Muscle of back (tissue), 3 donors: ENCODE measurements at regions not wholly inside any gene's neighbourhood (a gene's known extent, or its start where the extent isn't known, plus 50 kb on each side); places are given as distances from the start of the nearest gene placed in this dataset.

ENCODE experiments used
- DNase-seq, 3 donors: peaks; one replicate each; pipeline versions ENCODE4 v3.0.0 to v3.0.0-alpha.2; 2013

DNA sequence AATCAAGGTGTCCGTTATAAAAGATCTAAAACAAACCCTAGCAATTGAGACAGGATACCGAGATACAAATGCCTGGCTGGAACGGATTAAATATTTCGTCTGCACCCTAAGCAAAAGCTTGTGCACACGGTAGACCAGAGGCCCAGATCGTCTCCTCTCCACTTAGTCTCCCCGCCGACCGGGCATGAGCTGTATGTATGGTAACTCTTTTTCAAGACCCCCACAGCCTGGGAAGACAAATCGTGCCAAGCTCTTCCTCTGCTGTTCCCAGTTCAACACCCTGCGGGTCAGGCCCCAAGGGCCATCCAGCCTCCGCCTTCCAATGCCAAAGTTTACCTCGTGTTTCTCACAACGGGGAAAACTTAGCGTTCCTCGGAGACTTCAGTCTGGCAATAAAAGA, 285.7 kb upstream of the GALNT17 start:
- DNase-seq = no peak

DNA sequence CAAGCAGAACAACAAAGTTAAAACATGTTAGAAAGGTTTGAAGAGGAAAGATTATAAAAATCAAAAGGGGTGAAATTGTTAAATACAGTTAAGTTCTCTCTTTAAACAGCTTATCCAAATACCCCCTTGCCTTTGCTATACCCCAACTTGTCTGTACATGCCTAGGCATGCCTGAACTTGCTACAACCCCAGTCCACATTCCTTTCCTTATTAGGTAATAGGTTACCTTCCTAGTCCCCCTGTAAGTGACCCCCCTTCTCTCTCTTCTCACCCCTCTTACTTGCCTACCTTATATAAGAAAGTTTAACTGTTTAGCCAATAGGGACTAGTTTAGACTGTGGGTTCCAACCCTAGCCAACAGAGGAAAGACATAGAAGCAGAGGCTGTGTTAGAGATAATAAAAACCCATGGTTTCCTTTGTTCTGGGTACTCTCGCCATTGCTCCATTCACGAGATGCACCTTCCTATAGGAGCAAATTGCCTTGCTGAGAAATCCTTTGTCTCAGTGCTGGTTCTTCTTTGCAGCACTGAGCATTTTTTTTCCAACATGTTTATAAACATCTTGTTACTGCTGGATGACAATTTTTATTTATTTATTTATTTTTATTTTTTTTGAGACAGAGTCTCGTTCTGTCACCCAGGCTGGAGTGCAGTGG, 282.2 kb upstream of the GALNT17 start:
- DNase-seq = no peak

DNA sequence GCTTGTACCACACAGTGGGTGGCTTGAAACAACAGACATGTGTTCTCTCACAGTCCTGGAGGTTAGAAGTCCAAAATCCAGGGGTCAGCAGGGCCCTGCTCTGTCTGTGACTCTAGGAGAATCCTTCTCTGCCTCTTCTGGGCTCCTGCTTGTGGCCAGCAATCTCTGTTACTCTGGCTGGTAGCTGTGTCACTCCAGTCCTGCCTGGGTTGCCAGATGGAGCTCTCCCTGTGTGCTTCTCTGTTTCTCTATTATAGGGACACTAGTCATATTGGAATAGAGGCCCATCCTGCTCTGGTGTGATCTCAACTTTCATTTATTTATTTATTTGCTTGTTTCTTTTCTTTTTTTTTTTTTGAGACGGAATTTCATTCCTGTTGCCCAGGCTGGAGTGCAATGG, 276.6 kb upstream of the GALNT17 start:
- no peak for DNase-seq

DNA sequence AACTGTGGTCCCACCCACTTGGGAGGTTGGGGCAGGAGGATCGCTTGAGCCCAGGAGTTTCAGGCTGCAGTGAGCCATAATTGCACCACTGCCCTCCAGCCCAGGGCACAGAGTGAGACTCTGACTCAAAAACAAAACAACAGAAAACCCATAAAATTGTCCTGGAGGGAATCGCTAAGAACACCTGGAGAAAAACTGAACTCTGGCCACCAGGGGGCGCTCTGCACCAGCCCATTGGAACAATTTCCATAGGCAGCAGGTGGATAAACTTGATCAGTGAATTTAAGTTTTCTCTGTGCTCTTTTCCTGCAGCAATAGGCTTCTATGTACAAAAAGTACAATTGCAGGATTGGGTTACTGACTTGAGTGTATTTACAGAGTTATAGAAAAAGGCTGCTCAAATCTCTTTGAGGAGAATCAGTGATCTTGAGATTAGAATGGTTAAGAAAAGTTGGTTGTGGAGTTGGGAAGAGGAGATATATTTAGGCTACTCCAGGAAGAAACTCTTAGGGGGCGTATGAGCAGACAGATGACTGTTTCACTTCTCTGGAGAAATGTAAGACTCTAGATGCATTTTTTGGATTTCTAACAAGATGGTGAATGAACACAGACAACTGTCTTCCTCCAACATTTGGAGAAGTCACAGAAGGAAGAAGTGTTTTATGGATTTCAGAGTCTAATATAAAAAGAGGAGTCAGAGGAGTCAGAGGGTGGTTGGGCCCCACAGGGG, 274.9 kb upstream of the GALNT17 start:
- DNase-seq = peak; percentile 60 to 86 (median 80)

DNA sequence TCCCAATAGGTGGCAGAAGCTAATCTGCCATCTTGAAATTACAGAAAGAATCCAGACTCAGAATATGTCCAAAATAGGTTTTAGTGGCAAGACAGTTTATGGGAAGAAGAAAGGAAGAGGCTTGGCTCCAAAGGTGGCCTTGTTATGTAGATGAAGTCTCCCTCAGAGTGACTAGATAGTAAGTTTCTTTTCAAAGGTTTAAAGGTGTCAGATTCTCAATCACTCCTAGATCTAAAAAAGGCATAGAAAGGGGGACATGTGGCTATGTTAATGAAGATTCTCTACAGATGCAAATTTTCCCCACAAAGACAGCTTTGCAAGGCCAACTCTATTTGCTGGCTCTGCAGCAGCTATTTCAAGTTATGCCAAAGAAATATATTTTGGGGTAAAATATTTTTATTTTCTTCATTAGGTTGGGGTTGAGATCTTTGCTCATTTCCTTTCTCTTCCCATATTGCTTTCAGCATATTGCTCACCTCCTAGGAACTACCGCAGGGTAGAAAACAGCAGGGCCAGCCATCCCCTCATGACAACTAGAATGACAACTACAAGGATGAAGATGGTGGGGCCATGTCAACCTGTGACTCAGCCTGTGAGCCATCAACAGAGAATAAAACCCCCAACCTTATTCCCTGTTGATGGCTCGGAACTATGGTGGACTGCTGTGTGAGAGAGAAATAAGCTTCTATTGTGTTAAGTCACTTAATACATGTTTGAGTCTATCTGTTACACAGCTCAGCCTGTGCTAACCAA, 274.0 kb upstream of the GALNT17 start:
- no peak for DNase-seq

DNA sequence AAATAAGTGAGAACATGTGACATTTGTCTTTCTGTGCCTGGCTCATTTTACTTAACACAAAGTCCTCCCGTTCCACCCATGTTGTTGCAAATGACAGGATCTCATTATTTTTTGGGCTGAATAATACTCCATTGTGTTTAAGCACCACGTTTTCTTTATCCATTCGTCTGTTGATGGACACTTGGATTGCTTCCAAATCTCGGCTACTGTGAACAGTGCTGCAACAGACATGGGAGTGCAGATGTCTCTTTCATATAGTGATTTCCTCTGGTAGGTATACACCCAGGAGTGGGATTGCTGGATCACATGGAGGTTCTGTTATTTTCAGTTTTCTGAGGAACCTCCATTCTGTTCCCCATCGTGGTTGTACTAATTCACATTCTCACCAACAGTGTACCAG, 264.4 kb upstream of the GALNT17 start:
- DNase-seq = no peak

DNA sequence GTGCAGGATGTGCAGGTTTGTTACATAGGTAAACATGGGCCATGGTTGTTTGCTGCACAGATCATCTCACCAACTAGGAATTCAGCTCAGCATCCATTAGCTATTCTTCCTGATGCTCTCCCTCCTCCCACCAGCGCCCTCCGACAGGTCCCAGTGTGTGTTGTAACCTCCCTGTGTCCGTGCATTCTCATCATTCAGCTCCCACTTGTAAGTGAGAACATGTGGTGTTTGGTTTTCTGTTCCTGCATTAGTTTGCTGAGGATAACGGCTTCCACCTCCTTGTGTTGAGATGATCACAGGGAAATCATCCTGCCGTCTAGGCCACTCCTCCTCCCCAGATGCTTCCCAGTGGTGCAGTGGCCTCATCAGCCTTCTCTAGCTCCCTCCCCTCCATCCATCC, 261.6 kb upstream of the GALNT17 start:
- DNase-seq = no peak

DNA sequence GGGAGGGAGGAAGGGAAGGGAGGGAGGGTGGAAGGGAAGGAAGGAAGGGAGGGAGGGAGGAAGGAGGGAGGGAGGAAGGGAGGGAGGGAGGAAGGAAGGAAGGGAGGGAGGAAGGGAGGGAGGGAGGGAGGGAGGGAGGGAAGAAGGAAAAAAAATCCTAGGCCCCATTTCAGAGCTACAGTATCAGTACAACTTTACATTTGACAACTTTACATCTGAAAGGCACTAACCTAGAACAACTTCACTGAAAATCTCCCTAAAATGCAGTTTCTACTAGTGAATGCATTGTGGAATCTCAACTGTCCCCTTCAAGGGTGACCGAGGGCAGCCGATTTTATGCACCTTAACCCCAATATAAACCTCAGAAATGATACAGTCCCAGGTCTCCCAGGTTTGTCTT, 259.8 kb upstream of the GALNT17 start:
- DNase-seq = no peak

DNA sequence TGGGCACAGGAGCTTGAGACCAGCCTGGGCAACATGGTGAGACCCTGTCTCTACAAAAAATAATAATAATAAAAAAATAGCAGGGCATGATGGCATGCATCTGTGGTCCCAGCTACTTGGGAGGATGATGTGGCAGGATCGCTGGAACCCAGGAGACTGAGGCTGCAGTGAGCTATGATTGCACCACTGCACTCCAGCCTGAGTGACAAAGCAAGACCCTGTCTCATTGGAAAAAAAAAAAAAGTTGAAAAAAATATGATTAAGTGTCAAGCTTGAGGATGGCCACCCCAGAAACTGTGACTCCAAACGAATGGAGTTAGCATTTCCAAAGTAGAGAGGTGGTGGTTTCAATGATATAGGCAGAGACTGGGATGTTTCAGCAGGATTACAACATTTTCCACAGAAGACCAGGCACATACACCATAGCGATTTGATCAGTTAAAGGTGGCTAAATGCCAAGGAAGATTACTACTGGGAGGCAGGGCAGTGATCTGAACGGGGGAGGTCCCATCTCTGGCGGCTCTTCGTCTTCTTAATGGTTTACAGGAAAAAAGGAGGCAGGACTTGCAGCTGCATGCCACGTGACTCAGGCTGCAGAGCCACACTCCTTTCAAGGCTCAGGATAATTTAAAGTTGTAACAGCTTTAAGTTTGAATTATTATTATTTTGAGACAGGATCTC, 250.6 kb upstream of the GALNT17 start:
- peak in 2 of 3 donors; percentile 18 to 67 for DNase-seq

DNA sequence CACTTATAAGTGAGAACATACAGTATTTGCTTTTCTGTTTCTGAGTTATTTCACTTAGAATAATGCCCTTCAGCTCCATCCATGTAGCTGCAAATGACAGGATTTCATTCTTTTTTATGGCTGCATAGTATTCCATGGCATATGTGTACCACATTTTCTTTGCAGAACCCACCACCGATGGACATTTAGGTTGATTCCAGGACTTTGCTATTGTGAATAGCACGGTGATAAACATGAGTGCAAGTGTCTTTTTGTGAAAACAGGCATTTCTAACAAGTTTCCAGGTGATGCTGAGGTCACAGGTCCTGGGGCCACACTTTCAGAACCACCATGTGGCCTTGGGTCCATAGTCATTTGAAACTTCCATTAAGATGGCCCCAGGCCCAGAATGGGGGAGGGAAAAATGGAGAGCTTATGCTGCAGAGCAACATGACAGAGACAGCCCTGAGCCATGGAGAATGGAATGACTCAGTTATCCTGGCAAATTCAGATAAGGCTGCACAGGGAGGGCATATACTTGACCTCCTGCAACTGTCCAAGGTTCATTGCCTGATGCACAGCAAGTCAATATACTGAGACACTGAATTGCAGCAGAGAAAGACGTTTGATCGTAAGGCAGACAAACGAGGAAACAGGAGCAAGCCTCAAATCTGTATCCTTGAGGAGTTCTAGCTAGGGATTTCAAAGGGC, 248.0 kb upstream of the GALNT17 start:
- DNase-seq = no peak

DNA sequence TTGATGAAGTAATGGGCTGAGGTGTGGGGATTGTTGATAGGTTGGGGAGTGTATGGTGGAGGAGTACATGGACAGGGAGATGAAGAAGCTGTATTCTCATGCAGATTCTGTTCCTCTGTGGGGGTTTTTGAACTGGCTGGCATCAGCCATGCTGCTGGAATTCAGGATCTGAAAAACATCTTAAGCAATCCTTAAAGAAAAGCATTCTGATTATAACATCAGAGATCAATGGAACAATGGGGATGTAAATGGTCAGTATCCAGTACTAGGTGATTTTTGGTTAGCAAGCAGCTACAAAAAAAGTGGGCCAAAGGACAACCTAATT, 247.5 kb upstream of the GALNT17 start:
- no peak for DNase-seq

DNA sequence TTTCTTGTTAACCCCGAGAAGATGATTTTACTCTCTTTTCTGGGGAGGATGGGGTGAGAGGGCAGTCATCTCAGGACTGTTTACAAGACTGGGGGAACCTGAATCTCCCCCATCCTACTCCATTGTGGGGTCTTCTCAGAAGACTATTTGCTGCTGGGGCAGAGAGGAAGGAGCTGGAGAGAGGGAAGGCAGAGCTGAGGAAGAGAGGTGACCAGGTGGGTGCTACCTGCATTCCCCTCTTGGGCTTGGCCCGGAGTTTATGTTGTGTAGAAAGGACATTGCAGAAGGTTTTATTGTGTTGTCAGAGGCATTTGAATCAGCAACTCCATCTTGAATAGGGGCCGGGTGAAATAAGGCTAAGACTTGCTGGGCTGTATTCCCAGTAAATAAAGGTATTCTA, 247.1 kb upstream of the GALNT17 start:
- no peak for DNase-seq

DNA sequence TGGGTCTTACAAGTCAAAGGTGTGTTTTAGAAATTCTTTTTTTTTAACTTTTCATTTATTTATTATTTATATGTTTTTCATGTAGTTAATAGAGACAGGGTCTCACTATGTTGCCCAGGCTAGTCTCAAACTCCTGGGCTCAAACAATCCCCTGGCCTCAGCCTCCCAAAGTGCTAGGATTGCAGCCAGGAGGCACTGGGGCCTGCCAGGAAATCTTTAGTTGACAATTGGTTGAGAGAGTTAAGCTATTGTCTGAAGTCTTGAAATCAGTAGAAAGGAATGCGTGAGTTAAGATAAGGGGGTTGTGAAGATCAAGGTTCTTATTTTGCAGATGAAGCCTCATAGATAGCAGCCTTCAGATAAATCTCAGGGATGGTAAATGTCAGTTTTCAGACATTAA, 245.4 kb upstream of the GALNT17 start:
- no peak for DNase-seq

DNA sequence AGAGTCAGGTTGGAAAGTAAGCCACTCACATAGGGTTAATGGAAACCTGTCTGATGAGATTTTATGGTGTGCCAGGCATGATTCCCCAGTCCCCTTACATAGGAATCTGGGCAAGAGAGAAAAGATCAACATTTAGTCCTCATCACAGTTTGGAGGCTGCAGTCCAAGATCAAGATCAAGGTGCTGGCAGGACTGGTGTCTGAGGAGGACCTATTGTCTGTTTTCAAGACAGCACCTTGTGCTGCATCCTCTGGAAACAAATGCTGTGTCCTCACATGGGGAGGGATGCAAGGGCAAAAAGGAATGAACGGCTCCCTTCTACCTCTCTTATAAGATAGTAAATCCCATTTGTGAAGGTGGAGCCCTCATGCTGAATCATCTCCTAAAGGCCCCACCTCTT, 244.8 kb upstream of the GALNT17 start:
- no peak for DNase-seq

DNA sequence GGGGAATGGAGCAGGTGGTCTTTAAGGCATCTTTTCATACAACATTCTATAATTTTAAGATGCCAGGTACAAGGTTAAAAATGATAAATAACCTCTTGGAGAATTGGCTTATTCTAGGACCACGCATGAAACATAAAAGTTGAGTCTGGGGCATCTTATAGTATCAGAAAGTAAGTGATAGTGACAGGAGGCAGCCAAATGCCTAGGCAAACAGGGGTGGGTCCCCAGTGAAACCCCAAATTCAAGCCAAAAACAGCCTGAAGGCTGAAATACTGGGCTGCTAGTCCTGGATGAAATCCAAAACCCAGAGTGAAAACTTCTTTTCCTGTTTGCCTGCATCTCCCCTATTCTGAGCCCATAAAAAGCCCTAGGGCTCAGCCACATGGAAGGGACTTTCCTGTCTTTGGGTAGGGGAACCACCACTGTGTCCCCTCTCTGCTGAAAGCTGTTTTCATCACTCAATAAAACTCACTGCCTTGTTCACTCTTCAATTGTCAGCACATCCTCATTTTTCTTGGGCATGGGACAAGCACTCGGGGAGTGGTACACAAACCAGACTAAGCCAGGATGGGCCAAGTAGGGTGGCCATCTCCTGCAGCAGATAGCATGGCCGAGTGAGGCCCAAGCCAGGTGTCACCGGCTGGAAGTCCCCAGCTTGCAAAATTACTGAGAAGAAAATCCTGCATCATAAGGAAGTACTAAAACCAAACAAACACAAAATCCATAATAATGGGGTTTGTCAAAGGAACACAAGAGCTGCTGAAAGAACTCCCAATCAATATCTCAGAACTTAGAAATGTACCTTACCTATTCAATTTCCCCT, 241.6 kb upstream of the GALNT17 start:
- DNase-seq = no peak

DNA sequence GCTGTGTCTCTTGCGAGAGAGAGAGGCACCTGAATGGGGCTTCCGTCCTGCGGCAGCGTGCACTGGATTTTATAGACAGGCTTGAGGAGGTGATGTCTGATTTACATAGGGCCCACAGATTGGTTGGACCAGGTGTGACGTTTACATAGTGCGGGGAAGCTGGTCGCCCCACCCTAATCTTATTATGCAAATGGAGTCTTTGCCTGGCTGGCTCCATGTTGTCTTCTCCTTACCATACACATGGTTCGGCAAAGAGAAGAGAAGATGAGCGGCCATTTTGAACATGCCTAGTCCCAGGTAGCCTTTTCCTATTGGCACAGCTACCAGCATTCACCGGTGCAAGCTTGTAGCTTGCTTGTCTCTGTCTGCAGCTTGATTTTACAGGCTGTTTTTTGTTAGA, 238.5 kb upstream of the GALNT17 start:
- DNase-seq = no peak

DNA sequence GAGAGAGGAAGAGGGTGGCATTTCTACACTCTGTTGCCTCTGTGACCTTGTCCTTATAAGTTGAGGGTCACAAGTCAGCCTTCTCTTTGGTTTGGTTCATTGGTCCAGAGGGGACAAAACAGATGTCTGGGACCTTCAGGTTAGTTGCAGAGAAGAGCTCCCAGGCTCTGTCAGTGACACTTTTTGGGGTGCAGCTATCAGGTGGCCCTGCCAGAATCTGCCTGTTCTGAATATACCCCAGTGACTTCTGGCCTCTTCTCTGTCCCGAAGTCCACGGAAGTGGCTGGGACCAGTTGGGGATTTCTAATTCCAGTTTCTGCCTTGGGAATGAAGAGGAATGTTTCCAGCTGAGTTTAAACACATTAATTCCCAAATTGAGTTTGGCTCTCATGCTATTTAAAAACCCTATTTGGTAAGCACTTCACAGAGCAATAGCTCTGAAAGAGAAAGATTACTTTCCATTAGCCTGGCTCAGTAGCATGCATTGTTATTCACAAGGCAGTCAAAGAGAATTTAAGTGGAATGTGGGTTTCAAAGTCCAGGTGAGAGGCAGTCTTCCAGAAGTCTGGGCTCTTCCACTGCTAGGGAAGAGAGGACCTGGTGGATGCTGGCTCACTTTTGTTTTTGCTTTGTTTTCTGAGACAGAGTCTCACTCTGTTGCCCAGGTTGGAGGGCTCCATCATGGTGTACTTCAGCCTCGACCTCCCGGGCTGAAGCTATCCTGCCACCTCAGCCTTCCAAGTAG, 237.8 kb upstream of the GALNT17 start:
- peak; percentile 14 to 61 (median 32) for DNase-seq

DNA sequence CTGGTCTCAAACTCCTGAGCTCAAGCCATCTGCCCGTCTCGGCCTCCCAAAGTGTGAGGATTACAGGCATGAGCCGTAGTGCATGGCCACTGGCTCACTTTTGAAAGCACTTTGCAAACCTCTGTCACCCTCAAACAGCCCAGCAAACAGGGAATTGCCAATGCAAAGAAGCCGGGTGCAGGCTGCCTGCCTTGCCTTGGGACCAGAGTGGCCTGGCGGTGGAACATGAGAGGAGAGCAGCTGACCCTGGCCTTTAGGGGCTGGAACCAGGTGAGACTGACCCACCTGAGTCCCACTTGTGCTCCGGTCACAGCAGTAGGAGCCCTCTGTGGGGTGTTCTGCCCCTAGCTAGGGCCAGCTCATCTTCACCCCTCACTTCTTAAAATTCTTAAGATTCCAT, 237.1 kb upstream of the GALNT17 start:
- no peak for DNase-seq

DNA sequence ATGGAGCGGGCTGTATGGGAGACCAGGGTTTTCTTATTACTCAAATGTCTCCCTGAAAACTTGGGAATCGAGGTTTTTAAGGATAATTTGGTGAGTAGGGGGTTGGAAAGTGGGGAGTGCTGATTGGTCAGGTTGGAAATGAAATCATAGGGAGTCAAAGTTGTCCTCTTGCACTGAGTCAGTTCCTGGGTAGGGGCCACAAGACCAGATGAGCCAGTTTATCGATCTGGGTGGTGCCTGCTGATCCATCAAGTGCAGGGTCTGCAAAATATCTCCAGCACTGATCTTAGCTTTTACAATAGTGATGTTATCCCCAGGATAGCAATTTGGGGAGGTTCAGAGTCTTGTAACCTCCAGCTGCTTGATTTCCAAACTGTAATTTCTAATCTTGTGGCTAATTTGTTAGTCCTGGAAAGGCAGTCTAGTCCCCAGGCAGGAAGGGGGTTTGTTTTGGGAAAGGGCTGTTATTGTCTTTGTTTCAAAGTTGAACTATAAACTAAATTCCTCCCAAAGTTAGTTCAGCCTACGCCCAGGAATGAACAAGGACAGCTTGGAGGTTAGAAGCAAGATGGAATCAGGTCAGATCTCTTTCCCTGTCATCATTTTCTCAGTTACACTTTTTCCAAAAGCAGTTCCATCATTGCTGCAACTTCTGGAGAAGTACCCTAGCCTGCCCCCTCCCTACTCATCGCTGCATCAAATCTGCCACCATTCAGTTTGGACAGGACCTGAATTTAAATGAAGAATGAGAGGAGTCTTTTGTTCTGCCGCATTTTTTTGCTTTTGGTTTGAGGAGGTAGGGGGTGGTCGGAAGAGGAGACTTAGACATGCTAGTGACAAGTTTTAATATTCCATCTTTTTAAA, 236.4 kb upstream of the GALNT17 start:
- DNase-seq = peak; percentile 17 to 84 (median 62)
